GM21529 (cell line): ENCODE measurements at regions not wholly inside any gene's neighbourhood (a gene's known extent, or its start where the extent isn't known, plus 50 kb on each side); places are given as distances from the start of the nearest gene placed in this dataset.
"Not testable (repeated sequence)": the region's sequence is repeated elsewhere in the genome, so short reads cannot be mapped to it uniquely, and the experiment has no call there.

Experiments
- ATAC-seq: cut with Tn5 transposase; IDR thresholded peaks from one replicate; pipeline ENCODE4 v1.9.1; 2021; ENCODE audit not compliant: unreplicated experiment

DNA sequence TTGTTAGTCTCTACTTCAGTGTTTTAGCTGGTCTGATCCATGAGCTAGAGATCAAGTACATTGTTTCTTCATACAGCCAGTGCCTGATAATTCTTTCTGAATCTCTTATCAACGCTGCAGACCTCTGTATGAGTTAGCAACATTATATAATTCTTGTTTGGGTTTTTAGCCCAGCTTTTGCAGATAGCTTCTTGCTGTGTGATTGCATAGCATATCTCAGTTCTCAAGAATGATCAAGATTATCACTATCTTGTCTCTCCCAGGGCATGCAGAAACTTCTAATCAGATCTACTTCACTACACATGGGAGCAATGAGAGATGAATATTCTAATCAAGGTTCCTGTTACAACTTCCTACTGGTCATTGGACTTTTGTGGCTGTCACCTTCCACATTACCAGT is 158.3 kb downstream of the FAM174A start:
- no peak for ATAC-seq

DNA sequence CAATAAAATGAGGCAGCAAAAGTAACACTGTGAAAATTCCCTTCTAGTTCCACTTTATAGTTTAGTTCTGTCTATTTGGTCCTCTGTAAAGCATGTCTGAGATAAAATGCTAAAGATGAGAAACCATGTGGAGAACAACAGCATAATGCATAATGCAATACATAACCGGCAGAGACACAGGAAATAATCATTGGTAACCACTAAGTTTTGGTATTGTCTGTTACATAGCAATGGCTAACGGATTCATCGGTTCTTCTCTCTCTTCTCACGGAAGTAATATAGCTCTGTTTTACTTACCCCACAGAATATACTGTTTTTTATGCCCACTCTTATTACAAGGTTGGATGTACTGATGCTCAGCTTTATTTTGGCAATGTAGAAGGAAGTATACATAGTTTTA is 158.9 kb downstream of the FAM174A start:
- ATAC-seq = no peak

DNA sequence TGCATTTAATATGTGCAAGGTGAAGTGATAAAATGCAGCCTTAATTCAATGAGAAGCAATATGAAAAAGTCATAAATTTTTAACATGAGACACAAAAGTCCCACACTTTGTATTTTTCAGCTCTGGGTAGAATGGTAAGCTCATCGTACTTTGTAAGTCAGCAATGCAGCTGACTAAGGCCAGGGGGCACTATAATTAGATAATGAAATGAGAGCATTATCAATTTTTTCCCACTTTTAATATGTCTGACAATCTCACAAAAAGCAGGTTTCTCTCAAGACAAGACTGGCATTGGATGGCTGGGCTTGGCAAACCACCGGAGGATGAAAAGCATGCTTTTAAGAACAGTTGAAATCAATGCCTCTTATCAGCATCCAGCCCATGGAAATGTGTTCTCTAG is 162.8 kb downstream of the FAM174A start:
- no peak for ATAC-seq

DNA sequence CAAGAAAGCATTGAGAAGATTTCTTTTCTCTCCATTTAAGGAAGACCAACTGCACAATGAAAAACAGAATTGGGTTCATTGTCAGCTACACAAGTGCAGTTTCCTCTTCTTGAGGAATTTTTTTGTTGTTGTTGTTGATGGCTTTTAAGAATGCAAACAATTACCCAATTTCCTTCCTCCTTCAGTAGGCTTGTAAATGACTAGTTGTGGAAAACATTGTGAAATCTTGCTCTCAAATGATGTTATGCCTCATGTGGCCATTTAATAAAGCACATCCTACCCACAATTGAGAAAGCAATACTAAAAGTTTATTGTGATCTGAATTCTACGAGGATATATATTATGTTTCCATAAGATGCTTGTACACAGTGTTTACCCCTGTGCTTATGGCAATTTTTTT is 171.6 kb downstream of the FAM174A start:
- peak; percentile 77 for ATAC-seq

DNA sequence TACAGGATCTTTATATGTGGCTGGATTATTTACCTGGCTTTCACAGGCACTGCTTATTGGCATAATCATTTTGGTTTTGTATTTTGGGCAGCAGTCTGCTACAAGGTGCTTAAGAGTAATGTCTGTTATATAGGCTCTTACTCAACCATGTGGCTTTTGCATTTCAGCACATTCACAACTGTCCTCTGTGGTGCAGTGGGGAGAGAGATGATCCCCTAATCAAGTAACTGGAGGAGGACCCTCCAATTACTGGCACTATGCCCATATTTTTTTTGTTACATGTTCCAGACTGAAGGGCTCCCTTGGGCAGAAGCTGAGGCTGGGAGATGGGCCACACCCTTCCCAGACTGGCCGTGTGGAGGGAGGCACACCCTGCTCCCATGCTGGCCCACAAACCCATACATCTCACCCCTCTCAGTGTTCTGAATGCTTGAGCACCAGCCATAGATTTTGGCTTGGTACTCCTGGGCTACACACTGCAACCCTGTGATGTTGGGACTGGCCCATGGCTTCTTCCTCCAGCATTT is 173.5 kb downstream of the FAM174A start:
- ATAC-seq = no peak

DNA sequence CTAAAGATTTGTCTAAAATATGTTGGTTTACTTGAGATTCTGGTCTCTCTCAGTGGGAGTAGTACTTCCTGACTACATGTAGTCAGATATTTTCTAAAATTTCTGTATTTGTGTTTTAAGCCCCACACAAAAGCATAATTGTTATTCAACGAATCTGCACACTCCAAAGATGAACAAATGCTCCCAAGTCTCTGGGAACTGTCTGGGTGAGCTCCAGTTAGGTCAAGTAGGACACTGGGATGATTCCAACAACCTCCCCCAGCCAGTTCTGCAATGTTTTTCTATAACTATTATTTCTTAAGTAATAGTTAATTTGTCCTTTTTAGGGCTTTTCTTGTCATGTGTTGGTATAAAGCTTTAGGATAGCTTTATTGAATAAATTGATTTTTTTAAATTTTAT is 174.6 kb downstream of the FAM174A start:
- no peak for ATAC-seq

DNA sequence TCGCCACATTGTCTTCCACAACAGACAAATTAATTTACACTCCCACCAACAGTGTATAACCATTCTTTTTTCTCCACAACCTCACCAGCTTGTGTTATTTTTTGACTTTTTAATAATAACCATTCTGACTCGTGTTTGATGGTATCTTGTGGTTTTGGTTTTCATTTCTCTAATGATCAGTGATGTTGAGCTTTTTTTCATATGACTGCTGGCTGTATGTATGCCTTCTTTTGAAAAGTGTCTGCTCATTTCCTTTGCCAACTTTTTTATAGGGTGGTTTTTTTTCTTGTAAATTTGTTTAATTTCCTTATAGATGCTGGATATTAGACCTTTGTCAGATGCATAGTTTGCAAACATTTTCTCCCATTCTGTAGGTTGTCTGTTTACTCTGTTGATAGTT is 179.6 kb downstream of the FAM174A start:
- ATAC-seq = not testable (repeated sequence)

DNA sequence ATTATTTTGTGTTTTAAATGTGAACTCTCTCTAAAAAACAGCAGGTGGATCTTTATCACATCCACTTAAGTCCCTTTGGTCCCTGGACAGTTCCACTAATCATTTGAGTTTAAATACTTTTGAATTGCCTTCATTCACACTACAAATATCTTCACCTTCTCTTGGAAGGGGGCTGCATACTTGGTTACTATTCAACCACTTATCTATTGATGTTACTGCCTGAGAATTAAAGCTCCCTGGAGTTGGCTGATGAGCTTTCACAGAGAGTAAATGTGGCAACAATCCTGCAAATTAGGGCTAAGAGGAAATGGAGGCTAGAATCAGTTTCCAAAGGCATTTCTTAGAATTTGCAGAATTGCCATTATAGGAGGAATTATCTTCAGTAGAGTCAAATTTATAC is 180.4 kb downstream of the ST8SIA4 start:
- ATAC-seq = no peak

DNA sequence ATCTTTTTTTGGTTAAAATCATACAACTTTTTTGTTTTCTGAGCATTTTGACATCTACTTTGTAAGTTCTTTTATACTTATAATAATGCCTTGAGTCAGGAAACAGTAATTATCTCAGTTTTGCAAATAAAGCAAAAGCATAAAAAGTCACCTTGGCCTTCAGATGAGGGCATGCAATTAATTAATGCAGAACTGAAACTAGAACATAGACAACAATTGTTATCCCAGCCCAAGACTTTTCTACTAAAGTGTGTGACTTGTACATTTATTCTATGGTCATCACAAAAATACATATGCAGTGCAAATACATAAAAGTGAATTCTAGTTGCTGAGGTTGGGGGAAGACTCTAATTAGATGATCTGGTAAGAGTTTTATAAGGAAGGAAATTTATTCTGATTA is 179.9 kb downstream of the ST8SIA4 start:
- no peak for ATAC-seq

DNA sequence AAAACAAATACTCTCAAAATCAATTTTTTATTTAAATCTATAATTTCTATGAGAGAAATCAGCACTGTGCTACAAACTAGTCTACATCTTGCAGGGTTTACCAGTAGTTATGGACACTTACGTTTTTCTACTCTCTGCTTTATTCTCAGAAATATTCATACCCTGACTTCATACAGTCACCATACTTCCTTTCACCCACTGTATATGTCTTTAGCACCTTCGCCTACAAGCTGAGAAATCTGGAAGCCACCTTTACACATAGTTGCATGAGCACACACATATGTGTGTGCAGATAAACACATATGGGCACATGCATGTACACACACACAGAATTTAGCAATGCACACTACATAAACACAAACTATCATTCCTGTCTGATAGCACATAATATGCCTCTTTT is 177.0 kb downstream of the ST8SIA4 start:
- ATAC-seq = no peak

DNA sequence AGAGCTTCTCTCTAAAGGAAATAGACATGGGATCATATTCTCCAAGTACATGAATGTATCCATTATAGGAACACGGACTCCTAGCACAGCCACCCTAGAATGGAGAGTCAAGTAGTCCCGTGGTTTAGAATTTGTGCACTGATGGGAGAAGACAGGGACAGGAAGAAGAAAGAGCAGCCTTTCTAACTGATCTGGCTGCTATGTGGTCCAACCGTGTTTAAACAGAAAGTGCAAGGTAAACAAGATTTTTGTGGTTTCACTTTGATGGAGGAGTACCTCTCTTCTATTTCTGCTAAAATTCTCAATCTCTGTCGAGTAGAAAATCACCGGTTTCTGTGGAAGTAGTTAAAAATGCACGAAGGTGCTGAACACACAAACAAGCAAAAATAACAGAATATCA is 171.3 kb downstream of the ST8SIA4 start:
- ATAC-seq = peak; percentile 99

DNA sequence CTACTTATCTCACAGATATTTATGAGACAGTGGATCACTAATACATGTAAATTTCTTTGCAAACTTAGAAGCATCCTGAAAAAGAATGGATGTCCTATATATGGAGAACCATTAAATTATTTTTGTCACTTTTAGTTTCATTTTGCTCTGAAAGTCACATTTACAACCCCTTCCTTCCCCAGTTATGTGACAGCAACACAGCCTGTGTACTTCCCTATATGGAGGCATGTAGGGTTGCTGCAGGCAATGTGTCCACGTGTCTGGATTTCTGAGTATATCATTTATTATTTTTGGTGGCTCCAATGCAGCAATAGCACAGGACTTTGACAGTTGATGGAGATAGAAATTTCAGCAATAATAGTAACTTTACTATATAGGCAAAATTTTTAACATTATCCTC is 156.4 kb downstream of the ST8SIA4 start:
- peak; percentile 97 for ATAC-seq

DNA sequence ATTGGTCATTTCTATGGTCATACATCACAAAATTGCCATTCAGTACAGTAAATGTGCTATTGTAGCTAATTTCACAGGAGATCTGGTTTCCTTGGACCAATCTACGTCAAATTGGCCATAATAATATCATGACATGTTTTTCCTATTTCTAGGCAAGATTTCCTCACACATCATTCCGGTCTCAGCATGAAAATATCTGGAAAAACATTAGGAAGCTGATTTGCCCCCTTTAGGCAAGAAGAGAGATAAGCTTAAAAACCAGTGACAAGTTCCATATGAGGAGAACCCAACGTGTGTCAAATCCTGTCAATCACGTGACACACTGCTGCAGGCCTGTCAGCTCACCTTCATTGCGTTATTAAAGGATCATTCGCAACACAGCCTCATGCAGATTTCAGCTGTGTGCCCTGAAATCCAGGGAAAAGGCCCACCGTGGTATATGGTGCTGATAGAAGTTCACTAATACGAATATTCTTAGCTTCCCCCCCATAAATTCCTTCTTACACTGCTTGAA is 153.3 kb downstream of the ST8SIA4 start:
- no peak for ATAC-seq

DNA sequence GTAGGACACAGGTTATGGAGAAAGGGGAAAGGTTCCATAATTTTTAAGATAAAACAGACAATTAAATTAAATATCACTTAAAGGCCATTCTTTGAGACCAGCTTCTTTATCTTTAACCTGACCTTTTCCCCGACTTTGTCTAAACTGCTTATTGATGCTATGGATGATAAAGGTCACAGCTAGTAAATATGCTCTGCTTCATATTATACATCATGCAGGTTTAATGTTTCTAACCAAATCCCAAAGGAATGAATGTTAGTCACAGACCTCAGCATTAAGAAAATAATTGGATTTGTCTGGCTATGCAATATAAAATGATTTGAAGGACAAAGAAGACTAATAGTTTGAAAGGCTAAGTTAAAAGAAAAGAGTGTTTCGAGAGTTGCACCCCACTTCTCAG is 147.6 kb downstream of the ST8SIA4 start:
- ATAC-seq = no peak
